ENCODE measurements at regions not wholly inside any gene's neighbourhood (a gene's known extent, or its start where the extent isn't known, plus 50 kb on each side); places are given as distances from the start of the nearest gene placed in this dataset.

GRCh38 chr6:144806222-144806621 is 521.1 kb downstream of the UTRN start:
- Histone ChIP-seq H3K79me2 (ENCODE audit: insufficient read depth, low read length) (no peaks in the 10 kb centered on the region), H3K4me3 (ENCODE audit: insufficient read depth, low read length) (no peak overlapping the region), H3K27ac (ENCODE audit: low read depth, low read length) (no peak overlapping the region), H3K27me3 (ENCODE audit: insufficient read depth, low read length) (no peaks in the 10 kb centered on the region), H3K36me3 (ENCODE audit: insufficient read depth, low read length) (no peaks in the 10 kb centered on the region), H3K4me1 (ENCODE audit: insufficient read depth, low read length) (peaks cover 14% of the 10 kb centered on the region), H2AFZ (ENCODE audit: low read length) (no peak overlapping the region), H3K4me2 (ENCODE audit: insufficient read depth, low read length) (no peak overlapping the region), H3K9me3 (ENCODE audit: low read depth, low read length) (no peaks in the 10 kb centered on the region), H4K20me1 (ENCODE audit: insufficient read depth, low read length) (no peaks in the 10 kb centered on the region)
- no peak for DNase-seq (ENCODE audit: insufficient read length, low spot score, missing footprints)
- TF ChIP-seq CTCF (IDR thresholded peaks at IDR 0.05; ENCODE audit: extremely low read depth, low read depth, low read length): no peak

GRCh38 chr6:144809120-144809519 is 524.0 kb downstream of the UTRN start:
- Histone ChIP-seq H3K4me2 (ENCODE audit: insufficient read depth, low read length) (no peak overlapping the region), H3K79me2 (ENCODE audit: insufficient read depth, low read length) (no peaks in the 10 kb centered on the region), H4K20me1 (ENCODE audit: insufficient read depth, low read length) (no peaks in the 10 kb centered on the region), H3K27ac (ENCODE audit: low read depth, low read length) (no peak overlapping the region), H3K9me3 (ENCODE audit: low read depth, low read length) (no peaks in the 10 kb centered on the region), H3K4me3 (ENCODE audit: insufficient read depth, low read length) (no peak overlapping the region), H3K36me3 (ENCODE audit: insufficient read depth, low read length) (no peaks in the 10 kb centered on the region), H3K4me1 (ENCODE audit: insufficient read depth, low read length) (peaks cover 14% of the 10 kb centered on the region), H2AFZ (ENCODE audit: low read length) (no peak overlapping the region), H3K27me3 (ENCODE audit: insufficient read depth, low read length) (no peaks in the 10 kb centered on the region)
- no peak for TF ChIP-seq CTCF (IDR thresholded peaks at IDR 0.05; ENCODE audit: extremely low read depth, low read depth, low read length)
- no peak for DNase-seq (ENCODE audit: insufficient read length, low spot score, missing footprints)

GRCh38 chr6:144809969-144810368 is 524.8 kb downstream of the UTRN start:
- TF ChIP-seq CTCF (IDR thresholded peaks at IDR 0.05; ENCODE audit: extremely low read depth, low read depth, low read length): no peak
- Histone ChIP-seq H3K9me3 (ENCODE audit: low read depth, low read length) (no peaks in the 10 kb centered on the region), H3K36me3 (ENCODE audit: insufficient read depth, low read length) (no peaks in the 10 kb centered on the region), H3K79me2 (ENCODE audit: insufficient read depth, low read length) (no peaks in the 10 kb centered on the region), H2AFZ (ENCODE audit: low read length) (no peak overlapping the region), H3K4me3 (ENCODE audit: insufficient read depth, low read length) (no peak overlapping the region), H3K4me2 (ENCODE audit: insufficient read depth, low read length) (no peak overlapping the region), H3K27ac (ENCODE audit: low read depth, low read length) (no peak overlapping the region), H3K27me3 (ENCODE audit: insufficient read depth, low read length) (no peaks in the 10 kb centered on the region), H3K4me1 (ENCODE audit: insufficient read depth, low read length) (peaks cover 14% of the 10 kb centered on the region), H4K20me1 (ENCODE audit: insufficient read depth, low read length) (no peaks in the 10 kb centered on the region)
- no peak for DNase-seq (ENCODE audit: insufficient read length, low spot score, missing footprints)

GRCh38 chr6:144811140-144811539 is 526.0 kb downstream of the UTRN start:
- Histone ChIP-seq H3K27me3 (ENCODE audit: insufficient read depth, low read length) (no peaks in the 10 kb centered on the region), H2AFZ (ENCODE audit: low read length) (no peak overlapping the region), H3K4me3 (ENCODE audit: insufficient read depth, low read length) (no peak overlapping the region), H4K20me1 (ENCODE audit: insufficient read depth, low read length) (no peaks in the 10 kb centered on the region), H3K4me2 (ENCODE audit: insufficient read depth, low read length) (no peak overlapping the region), H3K27ac (ENCODE audit: low read depth, low read length) (no peak overlapping the region), H3K36me3 (ENCODE audit: insufficient read depth, low read length) (no peaks in the 10 kb centered on the region), H3K4me1 (ENCODE audit: insufficient read depth, low read length) (peaks cover 14% of the 10 kb centered on the region), H3K79me2 (ENCODE audit: insufficient read depth, low read length) (no peaks in the 10 kb centered on the region), H3K9me3 (ENCODE audit: low read depth, low read length) (no peaks in the 10 kb centered on the region)
- no peak for TF ChIP-seq CTCF (IDR thresholded peaks at IDR 0.05; ENCODE audit: extremely low read depth, low read depth, low read length)
- no peak for DNase-seq (ENCODE audit: insufficient read length, low spot score, missing footprints)

Measured in osteoblast (primary cell).